HepG2 (cell line): ENCODE measurements at regions not wholly inside any gene's neighbourhood (a gene's known extent, or its start where the extent isn't known, plus 50 kb on each side); places are given as distances from the start of the nearest gene placed in this dataset.
"Not testable (repeated sequence)": the region's sequence is repeated elsewhere in the genome, so short reads cannot be mapped to it uniquely, and the experiment has no call there.

Source experiments
- CREB1 ChIP-seq, 2 experiments: fragments of 450-650 bp in 1 of 2; IDR thresholded peaks; 2 replicates each; pipeline ENCODE4 v1.6.1; 2016 to 2017; ENCODE audit warnings: control low read depth in 1 of 2, mild to moderate bottlenecking in 1 of 2, missing compliant biosample characterization in 1 of 2, missing genetic modification characterization in 1 of 2
- POLR2AphosphoS5 ChIP-seq: IDR thresholded peaks from 2 replicates; pipeline ENCODE4 v1.6.1; 2012; ENCODE audit warnings: low read depth, low read length
- ZNF629 ChIP-seq: sonication (generic); formaldehyde crosslinking; conservative IDR thresholded peaks from 2 replicates; pipeline ENCODE4 v1.5.0; 2020; ENCODE audit warnings: missing genetic modification reagents
- TF ChIP-seq, protein P1 (sequence below): fragments of 450-650 bp; IDR thresholded peaks from 2 replicates; pipeline ENCODE4 v1.6.1; 2016

DNA sequence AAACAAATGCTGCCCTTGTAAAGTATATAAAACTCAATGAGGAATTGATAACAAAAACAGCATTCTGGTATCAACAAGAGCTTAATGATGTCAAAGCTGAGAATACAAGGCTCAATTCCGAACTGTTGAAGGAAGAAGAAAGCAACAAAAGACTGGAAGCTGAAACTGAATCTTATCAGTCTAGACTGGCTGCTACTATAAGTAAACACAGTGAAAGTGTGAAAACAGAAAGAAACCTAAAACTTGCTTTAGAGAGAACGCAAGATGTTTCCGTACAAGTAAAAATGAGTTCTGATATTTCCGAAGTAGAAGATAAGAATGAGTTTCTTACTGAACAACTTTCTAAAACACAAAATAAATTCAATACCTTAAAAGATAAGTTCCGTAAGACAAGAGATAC is 1167.7 kb downstream of the FOXD4L5 start:
- TF ChIP-seq, protein P1, sequence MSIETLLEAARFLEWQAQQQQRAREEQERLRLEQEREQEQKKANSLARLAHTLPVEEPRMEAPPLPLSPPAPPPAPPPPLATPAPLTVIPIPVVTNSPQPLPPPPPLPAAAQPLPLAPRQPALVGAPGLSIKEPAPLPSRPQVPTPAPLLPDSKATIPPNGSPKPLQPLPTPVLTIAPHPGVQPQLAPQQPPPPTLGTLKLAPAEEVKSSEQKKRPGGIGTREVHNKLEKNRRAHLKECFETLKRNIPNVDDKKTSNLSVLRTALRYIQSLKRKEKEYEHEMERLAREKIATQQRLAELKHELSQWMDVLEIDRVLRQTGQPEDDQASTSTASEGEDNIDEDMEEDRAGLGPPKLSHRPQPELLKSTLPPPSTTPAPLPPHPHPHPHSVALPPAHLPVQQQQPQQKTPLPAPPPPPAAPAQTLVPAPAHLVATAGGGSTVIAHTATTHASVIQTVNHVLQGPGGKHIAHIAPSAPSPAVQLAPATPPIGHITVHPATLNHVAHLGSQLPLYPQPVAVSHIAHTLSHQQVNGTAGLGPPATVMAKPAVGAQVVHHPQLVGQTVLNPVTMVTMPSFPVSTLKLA = not testable (repeated sequence)
- TF ChIP-seq POLR2AphosphoS5; CREB1 (IDR thresholded peaks at IDR 0.05); CREB1 (CRISPR knock-in tag; IDR thresholded peaks at IDR 0.05); ZNF629 (CRISPR knock-in tag): not testable (repeated sequence)
